ENCODE measurements at regions not wholly inside any gene's neighbourhood (a gene's known extent, or its start where the extent isn't known, plus 50 kb on each side); places are given as distances from the start of the nearest gene placed in this dataset.

GRCh38 chrX:45768666-45769236 is 568.1 kb upstream of the DIPK2B start:
- TF ChIP-seq POLR2A (IDR thresholded peaks at IDR 0.05) (no peak), CTCF (IDR thresholded peaks at IDR 0.05) (no peak)
